Subcutaneous abdominal adipose tissue (tissue), 5 donors: ENCODE measurements at regions not wholly inside any gene's neighbourhood (a gene's known extent, or its start where the extent isn't known, plus 50 kb on each side); places are given as distances from the start of the nearest gene placed in this dataset.

Source experiments
- H3K27ac ChIP-seq: one replicate; pipeline ENCODE4 v1.7.0; 2013; ENCODE audit warnings: low read depth, mild to moderate bottlenecking, inconsistent platforms, low read length, moderate library complexity
- H3K27me3 ChIP-seq, 5 donors: one replicate each; pipeline ENCODE4 v1.7.0; 2013; ENCODE audit warnings: low read length in 5 of 5, inconsistent platforms in 1 of 5; ENCODE audit not compliant: control insufficient read depth in 5 of 5, insufficient read depth in 4 of 5
- H3K36me3 ChIP-seq, 5 donors: one replicate each; pipeline ENCODE4 v1.7.0; 2013; ENCODE audit warnings: low read length in 5 of 5; ENCODE audit not compliant: control insufficient read depth in 5 of 5, insufficient read depth in 5 of 5
- H3K4me1 ChIP-seq, 5 donors: one replicate each; pipeline ENCODE4 v1.7.0; 2013; ENCODE audit warnings: low read length in 5 of 5, mild to moderate bottlenecking in 3 of 5, moderate library complexity in 1 of 5; ENCODE audit not compliant: control insufficient read depth in 5 of 5, insufficient read depth in 5 of 5
- H3K4me3 ChIP-seq, 5 donors: one replicate each; pipeline ENCODE4 v1.7.0; 2013; ENCODE audit warnings: low read length in 5 of 5, low read depth in 1 of 5
- H3K9ac ChIP-seq, 5 donors: one replicate each; pipeline ENCODE4 v1.7.0; 2013; ENCODE audit warnings: low read length in 5 of 5, mild to moderate bottlenecking in 4 of 5, moderate library complexity in 3 of 5
- H3K9me3 ChIP-seq, 5 donors: one replicate each; pipeline ENCODE4 v1.7.0; 2013; ENCODE audit warnings: low read length in 5 of 5; ENCODE audit not compliant: control insufficient read depth in 5 of 5
- donor health status: healthy.
- donor health status: healthy.
- donor health status: healthy.
- donor health status: healthy.
- donor health status: healthy.

GRCh38 chr4:81756973-81757372 is 285.3 kb upstream of the RASGEF1B start:
- Histone ChIP-seq H3K4me3 (no peak overlapping the region), H3K36me3 (no peaks in the 10 kb centered on the region), H3K4me1 (peaks cover 0 to 21% (median 16%) of the 10 kb centered on the region in 5 donors), H3K9ac (no peak overlapping the region), H3K27ac (no peak overlapping the region), H3K27me3 (no peaks in the 10 kb centered on the region), H3K9me3 (no peaks in the 10 kb centered on the region)

- Histone ChIP-seq H3K4me1 (peaks cover 0 to 21% (median 16%) of the 10 kb centered on the region in 5 donors), H3K9ac (no peak overlapping the region), H3K27ac (no peak overlapping the region), H3K4me3 (no peak overlapping the region), H3K36me3 (no peaks in the 10 kb centered on the region), H3K9me3 (no peaks in the 10 kb centered on the region), H3K27me3 (no peaks in the 10 kb centered on the region)
Measured at GRCh38 chr4:81756042-81756441, 284.3 kb upstream of the RASGEF1B start.

DNA sequence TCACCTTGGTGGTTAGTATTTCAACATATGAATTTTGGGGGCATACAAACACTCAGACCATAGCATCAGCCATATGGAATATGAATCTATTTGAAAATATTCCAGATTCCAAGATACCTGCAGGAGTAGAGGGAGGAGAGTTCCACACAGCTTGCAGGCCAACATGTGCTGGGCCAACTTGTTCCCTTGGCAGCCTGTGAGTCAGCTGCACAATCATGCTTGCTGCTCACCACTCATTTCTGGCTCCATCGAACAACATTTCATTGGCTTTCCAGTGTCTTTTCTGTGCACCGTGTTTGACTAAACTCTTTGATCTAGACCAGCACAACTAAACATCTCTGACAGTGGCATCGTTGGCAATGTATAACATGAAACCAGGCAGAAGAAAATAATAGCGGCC is 282.5 kb upstream of the RASGEF1B start:
- H3K36me3 ChIP-seq, result no peaks in the 10 kb centered on the region
- no peak overlapping the region for H3K27ac ChIP-seq
- no peaks in the 10 kb centered on the region for H3K27me3 ChIP-seq
- H3K9me3 ChIP-seq, result no peaks in the 10 kb centered on the region
- no peak overlapping the region for H3K4me3 ChIP-seq
- H3K9ac ChIP-seq, result no peak overlapping the region
- peaks cover 0 to 19% (median 16%) of the 10 kb centered on the region in 5 donors for H3K4me1 ChIP-seq

GRCh38 chr4:81751531-81752289 is 280.0 kb upstream of the RASGEF1B start:
- no peak overlapping the region for H3K27ac ChIP-seq
- no peak overlapping the region for H3K4me3 ChIP-seq
- H3K4me1 ChIP-seq, result peaks cover 0 to 10% (median 9%) of the 10 kb centered on the region in 5 donors
- no peaks in the 10 kb centered on the region for H3K27me3 ChIP-seq
- H3K36me3 ChIP-seq, result no peaks in the 10 kb centered on the region
- no peaks in the 10 kb centered on the region for H3K9me3 ChIP-seq
- no peak overlapping the region for H3K9ac ChIP-seq

DNA sequence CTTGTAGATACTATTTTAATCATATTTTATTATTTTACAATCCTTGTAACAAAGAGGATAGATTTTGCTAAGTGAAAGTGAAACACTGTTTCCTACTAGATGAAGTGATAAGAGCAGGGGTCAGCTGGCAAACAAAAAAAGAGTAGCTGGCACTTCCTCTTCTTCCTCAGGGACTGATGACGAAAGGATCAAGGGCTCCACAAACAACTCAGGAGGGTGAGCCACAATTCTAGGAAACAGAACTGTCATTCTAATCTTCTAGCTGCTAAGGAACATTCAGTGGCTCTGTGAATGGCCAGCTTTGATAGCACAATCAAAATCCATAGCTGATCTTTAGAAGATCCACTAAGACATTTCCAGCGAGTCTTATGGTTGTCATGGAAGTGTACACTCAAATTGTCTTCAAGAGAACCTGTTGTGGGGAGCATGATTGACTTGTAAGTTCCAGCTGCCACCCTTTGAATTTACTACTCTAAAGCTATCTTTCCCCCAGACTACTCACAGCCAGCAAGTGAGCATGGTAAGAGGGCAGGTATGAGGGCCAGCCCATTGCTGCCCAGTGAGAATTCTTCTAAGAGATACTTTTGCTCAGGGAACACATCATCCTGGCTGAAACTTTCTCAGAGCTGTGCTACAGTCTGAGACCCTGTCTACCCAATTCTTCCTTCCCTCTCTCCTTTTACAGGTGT is 275.7 kb upstream of the RASGEF1B start:
- Histone ChIP-seq H3K9ac (no peak overlapping the region), H3K9me3 (no peaks in the 10 kb centered on the region), H3K4me1 (peaks cover 0 to 13% (median 11%) of the 10 kb centered on the region in 5 donors), H3K4me3 (no peak overlapping the region), H3K27me3 (no peaks in the 10 kb centered on the region), H3K36me3 (no peaks in the 10 kb centered on the region), H3K27ac (no peak overlapping the region)

- no peak overlapping the region for H3K4me3 ChIP-seq
- H3K27ac ChIP-seq, result no peak overlapping the region
- H3K9ac ChIP-seq, result no peak overlapping the region
- H3K9me3 ChIP-seq, result no peaks in the 10 kb centered on the region
- no peaks in the 10 kb centered on the region for H3K27me3 ChIP-seq
- H3K36me3 ChIP-seq, result no peaks in the 10 kb centered on the region
- peaks cover 0 to 13% (median 11%) of the 10 kb centered on the region in 5 donors for H3K4me1 ChIP-seq
Measured at GRCh38 chr4:81746773-81747172, 275.1 kb upstream of the RASGEF1B start.

DNA sequence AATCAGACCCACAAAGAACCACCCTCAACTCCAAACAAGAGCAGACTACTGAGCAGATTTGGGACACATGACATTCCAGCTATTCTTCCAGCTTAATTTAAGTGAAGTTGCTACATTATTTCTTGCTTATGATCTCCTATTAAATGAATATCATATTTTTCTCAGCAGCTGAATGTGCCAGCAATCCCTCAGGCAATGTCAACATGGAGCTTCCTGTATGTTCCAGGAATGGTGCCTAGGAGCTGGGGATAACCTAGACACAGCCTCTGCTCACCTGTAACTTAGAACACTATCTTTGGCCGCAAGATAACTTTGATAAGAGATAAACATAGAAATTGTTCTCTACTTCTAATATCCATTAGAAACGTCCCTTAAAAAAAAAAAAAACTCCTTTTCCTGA is 274.4 kb upstream of the RASGEF1B start:
- Histone ChIP-seq H3K4me1 (peaks cover 0 to 13% (median 11%) of the 10 kb centered on the region in 5 donors), H3K9ac (no peak overlapping the region), H3K36me3 (no peaks in the 10 kb centered on the region), H3K27me3 (no peaks in the 10 kb centered on the region), H3K9me3 (no peaks in the 10 kb centered on the region), H3K27ac (no peak overlapping the region), H3K4me3 (no peak overlapping the region)

DNA sequence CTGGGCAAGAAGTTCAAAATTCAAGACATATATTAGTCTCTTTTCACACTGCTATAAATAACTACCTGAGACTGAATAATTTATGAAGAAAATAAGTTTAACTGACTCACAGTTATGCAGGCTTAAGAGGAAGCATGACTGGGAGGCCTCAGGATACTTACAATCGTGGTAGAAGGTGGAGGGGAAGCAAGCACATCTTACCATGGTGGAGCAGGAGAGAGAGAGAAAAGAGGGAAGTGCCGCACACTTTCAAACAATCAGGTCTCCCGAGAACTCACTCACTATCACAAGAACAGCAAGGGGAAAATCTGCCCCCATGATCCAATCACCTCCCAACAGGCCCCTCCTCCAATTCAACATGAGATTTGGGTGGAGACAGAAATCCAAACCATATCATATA is 273.3 kb upstream of the RASGEF1B start:
- no peaks in the 10 kb centered on the region for H3K27me3 ChIP-seq
- no peak overlapping the region for H3K27ac ChIP-seq
- H3K4me1 ChIP-seq, result peaks cover 0 to 13% (median 11%) of the 10 kb centered on the region in 5 donors
- H3K36me3 ChIP-seq, result no peaks in the 10 kb centered on the region
- H3K4me3 ChIP-seq, result no peak overlapping the region
- H3K9me3 ChIP-seq, result no peaks in the 10 kb centered on the region
- no peak overlapping the region for H3K9ac ChIP-seq

GRCh38 chr4:81743731-81744435 is 272.2 kb upstream of the RASGEF1B start:
- Histone ChIP-seq H3K9ac (no peak overlapping the region), H3K4me1 (peaks cover 0 to 13% (median 11%) of the 10 kb centered on the region in 5 donors), H3K27ac (no peak overlapping the region), H3K9me3 (no peaks in the 10 kb centered on the region), H3K36me3 (no peaks in the 10 kb centered on the region), H3K27me3 (no peaks in the 10 kb centered on the region), H3K4me3 (no peak overlapping the region)

DNA sequence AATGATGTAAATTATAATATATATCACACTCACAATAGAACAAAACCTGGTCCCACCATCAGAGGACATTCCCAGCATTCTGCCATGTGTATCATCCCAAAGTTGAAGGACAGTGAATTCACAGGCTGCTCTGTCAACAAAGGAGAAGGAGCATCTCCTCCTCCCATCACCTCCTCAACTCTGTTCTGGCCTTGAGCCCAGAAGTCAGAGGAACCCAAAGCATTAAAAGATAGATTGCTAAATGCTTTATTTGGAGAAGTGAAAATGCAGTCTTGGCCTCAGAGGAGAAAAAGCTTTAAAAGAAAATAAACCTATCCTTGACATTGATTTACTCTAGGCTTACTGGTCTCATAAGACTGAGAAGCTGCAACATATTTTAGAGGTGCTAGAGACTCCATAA is 268.8 kb upstream of the RASGEF1B start:
- H3K9ac ChIP-seq, result no peak overlapping the region
- H3K27me3 ChIP-seq, result no peaks in the 10 kb centered on the region
- H3K4me3 ChIP-seq, result no peak overlapping the region
- H3K36me3 ChIP-seq, result no peaks in the 10 kb centered on the region
- no peaks in the 10 kb centered on the region for H3K9me3 ChIP-seq
- H3K27ac ChIP-seq, result no peak overlapping the region
- H3K4me1 ChIP-seq, result no peaks in the 10 kb centered on the region
